Epithelial cell of esophagus (primary cell): ENCODE measurements at regions not wholly inside any gene's neighbourhood (a gene's known extent, or its start where the extent isn't known, plus 50 kb on each side); places are given as distances from the start of the nearest gene placed in this dataset.

Experiments
- DNase-seq: peaks from one replicate; pipeline ENCODE4 v3.0.0; 2010; ENCODE audit warnings: low read depth
- H3K4me3 ChIP-seq: 2 replicates; pipeline ENCODE4 v1.5.1; 2011; ENCODE audit warnings: mild to moderate bottlenecking, low read length, control low read depth
- CTCF ChIP-seq: IDR thresholded peaks from 2 replicates; pipeline ENCODE4 v1.5.1; 2011; ENCODE audit warnings: low read depth, mild to moderate bottlenecking, low read length, control low read depth, inconsistent platforms; ENCODE audit not compliant: insufficient read depth; ENCODE audit errors: missing control alignments

- no peak for TF ChIP-seq CTCF
- no peak overlapping the region for H3K4me3 ChIP-seq
- no peak for DNase-seq
Measured at GRCh38 chr16:79500866-79501265, 99.7 kb downstream of the MAF start.

- TF ChIP-seq CTCF = no peak
- DNase-seq = no peak
- no peak overlapping the region for H3K4me3 ChIP-seq
Measured at GRCh38 chr16:79500286-79500685, 100.3 kb downstream of the MAF start.

GRCh38 chr16:79498928-79499327, 101.6 kb downstream of the MAF start:
- H3K4me3 ChIP-seq = no peak overlapping the region
- DNase-seq = no peak
- TF ChIP-seq CTCF = no peak

- no peak for DNase-seq
- no peak for TF ChIP-seq CTCF
- no peak overlapping the region for H3K4me3 ChIP-seq
Measured at GRCh38 chr16:79497606-79498350, 102.8 kb downstream of the MAF start.

- H3K4me3 ChIP-seq = no peak overlapping the region
- no peak for TF ChIP-seq CTCF
- DNase-seq = no peak
Measured at GRCh38 chr16:79493911-79494310, 106.6 kb downstream of the MAF start.

- no peak for DNase-seq
- TF ChIP-seq CTCF = no peak
- H3K4me3 ChIP-seq = no peak overlapping the region
Measured at GRCh38 chr16:79492036-79492435, 108.5 kb downstream of the MAF start.

- TF ChIP-seq CTCF = no peak
Measured at GRCh38 chr16:79485020-79485419, 115.5 kb downstream of the MAF start.

More at GRCh38 chr16:79485020-79485419, 115.5 kb downstream of the MAF start:
- no peak overlapping the region for H3K4me3 ChIP-seq
- DNase-seq = no peak
